ENCODE measurements at regions not wholly inside any gene's neighbourhood (a gene's known extent, or its start where the extent isn't known, plus 50 kb on each side); places are given as distances from the start of the nearest gene placed in this dataset.
"Not testable (repeated sequence)": the region's sequence is repeated elsewhere in the genome, so short reads cannot be mapped to it uniquely, and the experiment has no call there.

DNA sequence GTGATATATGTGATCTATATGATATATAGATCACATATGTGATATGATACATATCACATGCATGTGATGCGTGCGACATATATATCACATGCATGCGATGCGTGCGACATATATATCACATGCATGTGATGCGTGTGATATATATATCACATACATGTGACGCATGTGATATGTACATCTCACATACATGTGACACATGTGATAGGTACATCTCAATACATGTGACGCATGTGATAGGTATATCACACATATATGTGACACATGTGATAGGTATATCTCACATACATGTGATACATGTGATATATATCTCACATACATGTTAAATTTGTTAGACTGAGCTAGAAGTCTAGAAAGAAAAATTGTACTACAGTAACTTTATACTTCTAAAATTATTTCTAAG is 1095.9 kb downstream of the EFNA5 start:
- DNase-seq (ENCODE audit: low spot score): no peak

DNA sequence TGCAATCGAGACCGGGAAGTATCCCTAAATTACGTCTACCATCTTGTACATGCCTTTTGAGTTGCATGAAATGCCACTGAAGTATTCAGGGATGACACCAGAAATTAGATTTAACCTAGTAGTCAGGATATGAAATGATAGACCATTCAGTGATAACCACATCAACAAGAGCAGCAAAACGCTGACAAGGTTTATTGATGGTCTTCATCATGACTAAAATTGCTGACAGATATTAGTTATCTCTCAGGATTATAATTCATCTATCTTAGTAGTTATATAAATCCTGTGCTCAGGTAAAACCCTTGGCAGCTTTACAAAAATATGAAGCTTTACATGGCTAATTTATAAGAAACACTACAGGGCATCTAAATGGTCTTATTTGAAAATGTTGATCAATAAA is 1104.7 kb downstream of the EFNA5 start:
- DNase-seq (ENCODE audit: low spot score): no peak

DNA sequence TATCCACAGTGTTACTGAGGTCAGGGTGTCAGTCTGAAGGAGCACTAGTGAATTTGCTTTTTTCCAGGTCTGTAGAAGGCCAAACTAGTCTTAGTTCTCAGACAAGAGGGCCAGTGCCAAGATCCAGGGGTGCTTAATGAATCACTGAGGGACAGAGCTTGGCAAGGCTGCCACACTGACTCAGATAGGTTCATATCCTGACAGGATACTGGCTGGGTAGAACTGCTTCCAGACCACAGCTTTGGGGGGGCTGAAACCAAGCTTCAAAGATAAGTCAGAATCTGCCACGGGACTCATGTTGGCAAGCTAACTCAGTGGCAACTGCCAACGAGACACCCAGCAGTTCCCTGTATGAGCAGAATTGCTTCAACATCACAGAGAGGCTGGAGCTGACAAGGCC is 1125.4 kb downstream of the EFNA5 start:
- DNase-seq (ENCODE audit: low spot score): peak; percentile 45

- no peak for DNase-seq (ENCODE audit: low spot score)
These were observed 1127.4 kb downstream of the EFNA5 start for GRCh38 chr5:106543330-106543729.

- no peak for DNase-seq (ENCODE audit: low spot score)
These were observed 1140.6 kb downstream of the EFNA5 start for GRCh38 chr5:106530150-106530549.

- DNase-seq (ENCODE audit: low spot score): no peak
These were observed 1145.3 kb downstream of the EFNA5 start for GRCh38 chr5:106525438-106525837.

DNA sequence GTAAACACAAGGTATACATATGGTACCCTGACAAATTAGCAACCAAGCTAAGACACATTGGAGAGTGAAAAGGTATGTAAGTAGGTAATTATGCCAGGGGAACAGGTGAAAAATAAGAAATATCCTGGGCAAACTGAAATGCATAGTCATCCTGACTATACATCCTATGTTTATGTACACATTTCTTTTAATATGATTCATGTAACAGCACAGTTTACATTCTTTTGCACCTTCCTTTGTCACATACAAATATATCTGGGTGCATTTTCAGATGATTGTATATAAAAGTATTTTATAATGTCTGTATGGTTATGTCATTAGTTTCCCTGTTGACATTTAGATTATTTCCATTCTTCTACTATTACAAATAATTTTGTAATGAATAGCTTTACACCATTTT is 1146.9 kb downstream of the EFNA5 start:
- DNase-seq (ENCODE audit: low spot score): no peak

DNA sequence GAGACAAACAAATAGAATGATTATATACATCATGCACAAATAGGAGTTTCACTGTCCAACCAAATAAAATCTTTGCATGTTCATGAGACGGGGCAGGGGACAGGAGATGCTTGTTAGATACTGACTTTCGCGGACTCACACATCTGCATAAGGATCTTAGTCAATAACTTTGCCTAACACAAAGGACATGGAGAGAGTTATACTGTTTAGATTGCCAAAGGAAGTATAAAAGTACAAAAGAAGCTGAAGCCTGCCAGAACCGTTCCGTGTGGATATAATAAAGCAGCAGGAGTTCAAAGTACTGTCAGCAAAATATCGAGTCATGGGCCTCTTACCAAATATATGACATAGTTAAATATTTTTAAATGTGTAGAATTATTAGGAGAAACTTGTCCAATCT is 1148.4 kb downstream of the EFNA5 start:
- no peak for DNase-seq (ENCODE audit: low spot score)

DNA sequence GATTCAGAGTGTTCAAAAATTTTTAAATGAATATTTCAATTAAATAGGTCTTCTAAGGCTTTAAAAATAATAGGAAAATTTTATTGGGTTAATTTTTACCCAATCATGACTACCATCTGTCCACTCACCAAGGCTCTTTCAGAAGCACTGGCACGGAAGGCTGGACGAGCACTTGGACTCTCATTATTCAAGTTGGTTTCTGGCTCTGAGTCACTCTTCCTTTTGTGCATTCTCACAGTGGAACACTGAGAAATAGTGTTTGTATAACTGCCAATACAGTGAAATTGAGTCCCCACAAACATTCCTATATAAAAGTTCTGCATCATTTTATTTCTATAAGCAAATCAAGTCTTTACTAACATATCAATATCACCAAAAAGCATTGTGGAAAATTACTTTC is 1149.0 kb downstream of the EFNA5 start:
- peak; percentile 90 for DNase-seq (ENCODE audit: low spot score)

DNA sequence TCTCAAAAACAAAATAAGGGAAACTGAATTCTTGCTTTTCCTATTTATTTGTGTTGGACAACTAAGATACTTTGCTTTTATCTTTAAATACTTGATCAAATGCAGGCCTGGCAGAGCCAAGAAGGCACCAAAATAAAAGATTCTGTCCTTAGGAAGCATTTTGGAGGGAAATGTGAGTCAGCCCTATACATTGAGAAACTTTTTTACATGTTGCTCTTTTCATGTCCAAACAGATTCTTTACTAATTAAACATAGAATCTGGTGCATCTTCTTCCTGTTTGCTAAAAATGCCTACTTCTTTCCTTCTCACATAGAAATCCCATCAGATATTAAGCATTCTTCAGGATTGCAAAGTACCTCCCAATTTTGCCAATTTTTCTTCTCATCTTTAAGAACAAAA is 1160.4 kb downstream of the EFNA5 start:
- DNase-seq (ENCODE audit: low spot score): no peak

DNA sequence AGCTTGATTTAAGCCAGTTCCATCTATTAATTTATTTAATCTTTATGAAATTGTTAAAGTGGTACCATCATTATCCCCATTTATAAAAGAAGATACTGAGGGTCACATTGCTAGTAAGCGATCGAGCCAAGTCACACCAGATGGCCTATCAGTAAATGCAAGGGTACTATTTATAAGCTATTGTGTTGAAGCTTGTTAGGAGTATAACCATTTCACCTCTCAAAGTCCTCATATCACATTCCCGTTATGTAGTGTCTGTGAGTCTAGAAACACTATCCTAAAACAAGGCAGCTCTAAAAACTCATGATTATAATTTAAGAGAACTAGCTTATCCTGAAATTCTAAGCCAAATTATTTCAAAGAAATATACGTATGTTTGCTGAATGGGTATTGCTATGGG is 1161.8 kb downstream of the EFNA5 start:
- DNase-seq (ENCODE audit: low spot score): no peak

DNA sequence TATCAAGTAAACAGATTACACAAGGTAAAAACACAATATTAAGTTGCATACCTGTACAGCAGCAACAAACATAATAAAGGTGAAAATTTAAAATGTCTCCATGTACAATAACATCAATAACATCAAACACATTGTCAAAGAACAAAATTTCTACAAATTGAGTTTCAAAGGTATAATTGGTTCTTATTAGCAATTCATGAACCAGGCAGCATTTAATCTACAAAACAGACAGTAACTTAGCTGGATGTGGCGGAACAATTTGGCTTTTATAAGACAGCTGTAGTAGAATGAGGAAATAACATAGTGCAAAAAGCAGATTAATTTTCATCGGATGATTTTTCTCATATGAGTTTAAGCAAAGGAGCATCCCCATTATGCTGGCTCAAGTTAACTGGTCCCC is 1176.8 kb downstream of the EFNA5 start:
- DNase-seq (ENCODE audit: low spot score): no peak

GRCh38 chr5:106489004-106489403 is 1181.7 kb downstream of the EFNA5 start:
- DNase-seq (ENCODE audit: low spot score): no peak

- no peak for DNase-seq (ENCODE audit: low spot score)
These were observed 1182.3 kb downstream of the EFNA5 start for GRCh38 chr5:106488407-106488806.

- DNase-seq (ENCODE audit: low spot score): no peak
These were observed 1189.4 kb downstream of the EFNA5 start for GRCh38 chr5:106481374-106481773.

DNA sequence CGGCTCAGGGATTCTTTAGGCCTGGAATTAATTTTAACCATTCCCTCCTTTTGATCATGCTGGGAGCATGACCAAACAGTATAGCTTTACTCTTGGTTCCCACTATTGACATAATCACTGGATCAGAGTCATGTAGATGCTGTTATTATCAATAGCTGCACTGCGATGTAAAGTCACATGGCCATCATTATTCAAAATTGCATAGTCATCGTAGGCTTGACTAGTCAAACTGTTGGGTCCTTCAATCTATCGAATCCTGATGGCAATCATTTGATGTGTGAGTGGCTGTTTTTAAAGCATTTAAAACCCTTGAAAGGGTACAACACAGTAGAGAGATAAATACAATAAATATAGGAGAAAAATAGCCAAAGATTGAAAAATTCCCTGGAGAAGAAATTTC is 1194.1 kb downstream of the EFNA5 start:
- no peak for DNase-seq (ENCODE audit: low spot score)

- DNase-seq (ENCODE audit: low spot score): no peak
These were observed 1196.7 kb downstream of the EFNA5 start for GRCh38 chr5:106474066-106474465.

DNA sequence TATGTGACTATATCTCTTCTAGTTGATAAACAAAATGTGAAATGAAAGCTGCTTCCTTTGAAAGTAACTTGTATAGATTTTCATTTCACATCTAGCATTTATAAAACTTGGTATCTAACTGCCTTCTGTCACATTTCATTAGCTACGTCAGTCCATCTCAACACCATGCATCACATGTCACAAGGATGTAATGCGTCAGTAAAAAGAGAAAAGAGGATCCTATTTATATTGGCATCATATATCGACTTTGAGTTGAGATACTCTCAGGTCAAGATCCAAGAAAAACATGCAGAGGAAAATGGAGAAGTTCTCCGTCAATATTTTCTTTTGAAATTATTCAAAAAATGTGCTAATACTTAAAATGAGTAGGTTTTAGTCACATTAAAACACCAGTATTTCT is 1211.2 kb downstream of the EFNA5 start:
- no peak for DNase-seq (ENCODE audit: low spot score)

GRCh38 chr5:106454651-106455415 is 1215.9 kb downstream of the EFNA5 start:
- peak; percentile 95 for DNase-seq (ENCODE audit: low spot score)

- DNase-seq (ENCODE audit: low spot score): no peak
These were observed 1216.7 kb downstream of the EFNA5 start for GRCh38 chr5:106454050-106454449.

DNA sequence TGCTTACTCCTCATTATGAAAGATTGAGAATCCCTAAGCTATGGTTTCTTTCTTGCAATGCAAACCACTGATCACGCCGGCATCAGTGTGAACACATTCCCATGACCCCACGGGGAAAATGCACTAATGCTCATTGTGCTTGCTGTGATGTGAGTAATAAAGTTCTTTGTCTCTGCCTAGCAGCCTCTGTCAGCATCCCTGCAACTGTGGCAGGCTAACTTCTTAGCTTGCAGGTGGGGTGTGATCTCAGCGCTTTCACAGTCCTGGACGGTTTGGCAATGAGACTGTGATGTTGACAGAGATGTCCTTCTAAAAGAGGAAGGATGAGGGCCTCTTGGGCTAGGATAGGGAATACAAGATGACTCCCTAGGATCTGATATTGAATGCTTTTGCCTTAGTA is 1218.7 kb downstream of the EFNA5 start:
- no peak for DNase-seq (ENCODE audit: low spot score)

- no peak for DNase-seq (ENCODE audit: low spot score)
These were observed 1227.0 kb downstream of the EFNA5 start for GRCh38 chr5:106443746-106444145.

DNA sequence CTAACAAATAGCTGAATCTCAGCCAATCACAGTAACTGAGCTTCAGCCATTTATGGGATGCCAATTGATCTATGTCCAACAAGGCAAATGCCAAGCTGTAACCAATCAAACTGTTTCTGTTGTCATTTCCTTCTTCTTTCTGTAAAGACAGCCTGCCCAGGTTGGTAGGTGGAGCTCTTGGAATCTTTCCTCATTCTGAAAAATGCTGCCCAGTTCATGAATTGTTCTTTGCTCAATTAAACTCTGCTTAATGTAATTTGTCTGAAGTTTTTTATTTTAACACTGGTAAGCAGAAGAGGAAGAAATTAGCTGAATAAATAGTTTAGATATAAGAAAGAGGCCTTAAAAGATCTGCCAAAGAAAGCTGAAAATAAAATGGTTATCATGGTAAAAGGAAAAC is 1235.6 kb downstream of the EFNA5 start:
- DNase-seq (ENCODE audit: low spot score): no peak

GRCh38 chr5:106430733-106431132 is 1240.0 kb downstream of the EFNA5 start:
- DNase-seq (ENCODE audit: low spot score): not testable (repeated sequence)
